ENCODE measurements at regions not wholly inside any gene's neighbourhood (a gene's known extent, or its start where the extent isn't known, plus 50 kb on each side); places are given as distances from the start of the nearest gene placed in this dataset.

DNA sequence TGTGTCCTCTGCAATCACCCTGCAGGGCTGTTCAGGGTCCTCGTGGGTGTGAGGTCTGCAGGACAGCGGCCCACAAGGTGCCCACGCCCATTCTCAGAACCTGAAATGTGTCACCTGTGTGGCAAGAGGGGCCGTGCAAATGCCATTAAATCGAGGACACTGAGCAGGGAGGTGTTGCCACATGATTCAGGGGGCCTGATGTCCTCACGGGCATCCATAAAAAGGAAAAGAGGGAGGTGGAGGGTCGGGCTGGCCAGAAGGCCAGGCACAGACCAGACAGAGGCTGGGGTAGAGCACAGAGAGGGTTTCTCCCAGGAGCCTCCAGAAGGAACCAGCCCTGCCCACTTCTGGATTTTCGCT, 239.6 kb downstream of the ERMARD start:
- H3K4me3 ChIP-seq (ENCODE audit: control insufficient read depth, low read depth, low read length) = no peak overlapping the region
- TF ChIP-seq, protein P1, sequence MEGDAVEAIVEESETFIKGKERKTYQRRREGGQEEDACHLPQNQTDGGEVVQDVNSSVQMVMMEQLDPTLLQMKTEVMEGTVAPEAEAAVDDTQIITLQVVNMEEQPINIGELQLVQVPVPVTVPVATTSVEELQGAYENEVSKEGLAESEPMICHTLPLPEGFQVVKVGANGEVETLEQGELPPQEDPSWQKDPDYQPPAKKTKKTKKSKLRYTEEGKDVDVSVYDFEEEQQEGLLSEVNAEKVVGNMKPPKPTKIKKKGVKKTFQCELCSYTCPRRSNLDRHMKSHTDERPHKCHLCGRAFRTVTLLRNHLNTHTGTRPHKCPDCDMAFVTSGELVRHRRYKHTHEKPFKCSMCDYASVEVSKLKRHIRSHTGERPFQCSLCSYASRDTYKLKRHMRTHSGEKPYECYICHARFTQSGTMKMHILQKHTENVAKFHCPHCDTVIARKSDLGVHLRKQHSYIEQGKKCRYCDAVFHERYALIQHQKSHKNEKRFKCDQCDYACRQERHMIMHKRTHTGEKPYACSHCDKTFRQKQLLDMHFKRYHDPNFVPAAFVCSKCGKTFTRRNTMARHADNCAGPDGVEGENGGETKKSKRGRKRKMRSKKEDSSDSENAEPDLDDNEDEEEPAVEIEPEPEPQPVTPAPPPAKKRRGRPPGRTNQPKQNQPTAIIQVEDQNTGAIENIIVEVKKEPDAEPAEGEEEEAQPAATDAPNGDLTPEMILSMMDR (conservative IDR thresholded peaks at IDR 0.05; ENCODE audit: control insufficient read depth, insufficient read depth, low read depth, low read length) = no peak
- no peak for DNase-seq (ENCODE audit: low read depth)

DNA sequence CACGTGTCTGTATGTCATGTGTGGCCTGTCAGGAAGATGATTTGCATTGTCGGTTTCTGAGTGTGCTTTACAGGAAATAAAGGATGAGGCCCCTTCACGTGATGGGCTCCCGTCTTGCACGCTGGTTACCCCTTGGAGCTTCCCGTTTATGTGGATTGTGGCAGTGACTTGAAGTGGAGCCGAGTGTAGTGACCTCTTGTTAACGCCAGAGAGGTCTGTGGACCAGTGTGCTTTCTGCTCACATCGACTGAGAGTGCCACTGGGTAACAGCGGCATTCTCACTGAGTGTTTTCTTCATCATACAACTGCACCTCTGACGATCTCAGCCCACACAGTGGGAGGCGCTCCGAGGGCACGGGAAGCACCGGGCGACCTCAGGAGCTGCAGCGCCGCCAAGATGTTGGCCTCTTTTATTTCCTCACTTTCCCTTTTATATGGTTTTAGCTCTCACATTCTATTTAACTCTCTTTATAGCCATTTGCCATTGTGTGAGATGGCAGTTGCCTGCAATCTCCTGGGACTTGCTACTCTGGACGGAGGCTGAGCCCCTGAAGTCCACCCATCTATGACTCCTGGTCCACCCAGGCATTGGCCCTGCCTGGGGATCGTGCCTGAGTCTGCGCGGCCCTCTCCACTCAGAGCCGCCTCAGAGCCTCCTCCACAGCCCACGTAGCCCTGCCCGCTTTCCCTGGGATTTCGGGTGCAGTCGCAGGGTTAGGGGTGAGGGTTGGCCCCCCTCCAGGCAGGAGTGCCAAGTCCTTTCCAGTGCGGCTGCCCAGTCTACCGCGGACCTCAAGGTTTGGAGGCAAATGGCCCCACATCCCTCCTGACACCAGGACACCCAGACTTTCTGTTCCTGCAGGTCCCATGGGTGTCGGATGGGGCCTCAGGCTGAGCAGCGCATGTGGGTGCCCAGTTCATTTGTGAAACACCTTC, 238.9 kb downstream of the ERMARD start:
- no peak overlapping the region for H3K4me3 ChIP-seq (ENCODE audit: control insufficient read depth, low read depth, low read length)
- TF ChIP-seq, protein P1 (conservative IDR thresholded peaks at IDR 0.05; ENCODE audit: control insufficient read depth, insufficient read depth, low read depth, low read length) = no peak
- DNase-seq (ENCODE audit: low read depth) = no peak

DNA sequence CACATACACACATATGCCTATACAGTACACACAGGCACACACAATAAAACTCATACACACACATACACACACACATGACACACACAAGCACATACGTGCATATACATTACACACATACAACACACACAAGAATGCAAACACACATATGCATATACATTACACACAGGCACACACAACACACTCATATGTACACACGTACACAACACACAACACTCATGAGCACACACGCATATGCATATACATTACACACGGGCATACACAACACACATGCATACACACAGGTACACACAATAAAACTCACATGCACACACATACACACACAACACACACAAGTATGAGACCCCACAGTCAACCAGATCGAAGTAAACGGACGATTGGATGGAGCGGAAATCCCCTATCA, 238.2 kb downstream of the ERMARD start:
- no peak overlapping the region for H3K4me3 ChIP-seq (ENCODE audit: control insufficient read depth, low read depth, low read length)
- TF ChIP-seq, protein P1 (conservative IDR thresholded peaks at IDR 0.05; ENCODE audit: control insufficient read depth, insufficient read depth, low read depth, low read length) = no peak
- no peak for DNase-seq (ENCODE audit: low read depth)

DNA sequence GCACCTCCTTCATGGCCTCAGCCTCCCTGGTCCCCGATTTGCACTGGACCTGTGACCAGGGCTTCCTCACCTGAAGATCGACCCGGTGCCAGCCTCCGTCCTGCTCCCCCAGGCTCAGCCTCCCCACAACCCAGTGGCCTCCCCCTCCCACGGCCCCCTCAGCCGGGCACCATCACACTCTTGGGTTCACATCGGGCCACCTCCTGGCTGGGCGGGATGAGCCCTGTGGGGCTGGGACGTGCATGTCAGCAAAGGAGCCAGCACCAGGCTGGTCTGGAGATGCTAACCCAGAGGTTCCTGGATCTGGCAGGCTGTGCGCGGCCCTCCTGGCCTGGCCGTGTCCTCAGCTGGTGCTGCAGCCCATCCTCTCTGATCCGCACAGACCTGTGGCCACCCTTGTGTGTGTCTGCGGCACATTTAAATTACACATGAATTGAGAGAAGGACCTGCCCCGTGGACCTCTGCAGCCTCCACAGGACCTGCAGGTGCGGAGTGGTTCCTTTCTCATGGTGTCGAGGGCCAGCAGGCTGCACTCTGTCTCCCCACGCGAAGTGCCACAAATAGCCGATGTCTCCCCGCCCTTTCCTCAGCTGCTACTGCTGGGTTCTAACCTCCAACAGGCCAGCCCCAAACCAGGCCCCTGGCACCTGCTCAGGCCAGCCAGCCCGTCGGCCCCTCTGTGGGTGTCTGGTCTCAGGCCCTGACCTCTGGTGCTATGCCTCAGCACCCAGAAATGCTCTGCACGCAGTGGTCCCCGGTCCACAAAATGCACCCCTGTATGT, 237.5 kb downstream of the ERMARD start:
- TF ChIP-seq, protein P1 (conservative IDR thresholded peaks at IDR 0.05; ENCODE audit: control insufficient read depth, insufficient read depth, low read depth, low read length) = no peak
- DNase-seq (ENCODE audit: low read depth) = no peak
- H3K4me3 ChIP-seq (ENCODE audit: control insufficient read depth, low read depth, low read length) = no peak overlapping the region

DNA sequence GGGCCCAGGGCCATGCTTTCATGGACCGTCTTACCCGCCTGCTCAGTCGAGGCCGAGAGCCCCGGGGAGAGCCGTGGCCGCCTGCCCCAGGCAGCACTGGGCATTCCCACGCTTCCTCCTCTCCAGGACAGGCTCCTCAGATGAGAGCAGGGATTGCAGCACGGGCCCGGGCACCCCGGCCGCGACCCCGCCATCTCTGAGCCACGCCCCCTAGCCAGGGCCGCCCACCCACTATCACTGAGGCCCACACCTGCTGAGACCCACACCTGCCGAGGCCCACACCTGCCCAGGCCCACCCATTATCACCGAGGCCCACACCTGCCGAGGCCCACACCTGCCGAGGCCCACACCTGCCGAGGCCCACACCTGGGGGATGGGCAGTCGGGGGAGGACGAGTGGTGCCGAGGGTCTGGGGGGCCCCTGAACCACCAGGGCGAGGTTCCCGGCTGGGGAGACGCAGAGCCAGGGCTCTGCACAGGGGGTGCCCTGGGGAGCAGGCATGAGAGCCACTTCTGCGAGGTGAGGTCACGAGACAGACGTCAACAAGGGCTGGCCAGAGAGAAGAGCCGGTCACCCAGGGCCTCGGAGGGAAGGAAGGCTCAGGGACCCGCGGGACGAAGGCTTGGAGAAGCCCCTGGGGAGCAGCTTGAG, 235.6 kb downstream of the ERMARD start:
- no peak overlapping the region for H3K4me3 ChIP-seq (ENCODE audit: control insufficient read depth, low read depth, low read length)
- TF ChIP-seq, protein P1 (conservative IDR thresholded peaks at IDR 0.05; ENCODE audit: control insufficient read depth, insufficient read depth, low read depth, low read length) = no peak
- DNase-seq (ENCODE audit: low read depth) = no peak

DNA sequence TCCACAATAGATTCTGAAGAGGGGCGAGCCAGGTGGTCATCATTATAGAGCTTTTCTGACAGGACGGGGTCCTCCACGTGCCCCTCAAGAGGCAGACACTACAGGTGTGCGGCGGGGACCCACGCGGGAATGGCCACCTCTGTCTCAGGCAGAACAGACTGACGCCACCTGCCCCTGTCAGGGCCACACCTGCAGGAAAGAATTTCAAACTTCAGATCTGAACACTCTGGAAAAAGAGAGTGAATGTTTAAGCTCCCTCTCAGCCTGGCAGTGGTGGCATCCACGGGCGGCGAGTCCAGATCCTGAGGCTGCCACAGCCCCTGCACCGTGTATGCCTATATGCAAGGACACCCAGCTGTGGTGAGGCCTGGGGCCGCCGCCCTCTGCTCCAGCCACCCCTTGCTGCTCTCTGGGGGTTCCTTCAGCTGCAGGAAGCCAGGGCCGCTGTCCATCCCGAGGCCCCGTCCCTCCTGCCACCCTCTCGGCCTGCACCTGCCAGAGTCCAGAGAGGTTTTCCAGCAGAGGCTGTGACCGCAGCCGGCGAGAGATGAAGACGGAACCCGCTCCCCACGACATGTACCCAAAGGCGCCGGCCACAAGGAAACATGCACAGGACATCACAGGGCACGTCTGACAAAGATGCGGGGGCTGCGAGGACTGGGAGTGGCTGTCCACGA, 234.9 kb downstream of the ERMARD start:
- TF ChIP-seq, protein P1 (conservative IDR thresholded peaks at IDR 0.05; ENCODE audit: control insufficient read depth, insufficient read depth, low read depth, low read length) = no peak
- no peak overlapping the region for H3K4me3 ChIP-seq (ENCODE audit: control insufficient read depth, low read depth, low read length)
- no peak for DNase-seq (ENCODE audit: low read depth)

All from fibroblast of mammary gland (primary cell).